ENCODE measurements at regions not wholly inside any gene's neighbourhood (a gene's known extent, or its start where the extent isn't known, plus 50 kb on each side); places are given as distances from the start of the nearest gene placed in this dataset.

DNA sequence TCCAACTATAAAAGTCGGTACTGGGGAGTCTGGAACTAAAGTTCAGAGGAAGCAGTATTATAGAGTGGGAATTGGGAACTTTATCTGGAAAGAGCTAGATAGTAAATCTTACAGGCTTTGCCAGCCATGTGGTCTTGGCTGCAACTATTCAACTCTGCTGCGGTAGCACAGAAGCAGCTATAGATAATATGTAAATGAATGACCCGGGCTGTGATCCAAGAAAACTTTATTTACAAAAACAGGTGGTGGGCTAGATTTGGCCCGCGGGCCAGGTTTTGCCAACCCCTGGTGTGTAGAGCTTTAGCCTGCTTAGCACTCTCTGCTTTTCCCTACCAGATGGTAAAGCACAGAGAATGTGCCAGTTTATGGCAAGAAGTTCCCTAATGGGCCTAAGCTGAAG, 70.8 kb downstream of the TNP1 start:
- TF ChIP-seq, protein P1, sequence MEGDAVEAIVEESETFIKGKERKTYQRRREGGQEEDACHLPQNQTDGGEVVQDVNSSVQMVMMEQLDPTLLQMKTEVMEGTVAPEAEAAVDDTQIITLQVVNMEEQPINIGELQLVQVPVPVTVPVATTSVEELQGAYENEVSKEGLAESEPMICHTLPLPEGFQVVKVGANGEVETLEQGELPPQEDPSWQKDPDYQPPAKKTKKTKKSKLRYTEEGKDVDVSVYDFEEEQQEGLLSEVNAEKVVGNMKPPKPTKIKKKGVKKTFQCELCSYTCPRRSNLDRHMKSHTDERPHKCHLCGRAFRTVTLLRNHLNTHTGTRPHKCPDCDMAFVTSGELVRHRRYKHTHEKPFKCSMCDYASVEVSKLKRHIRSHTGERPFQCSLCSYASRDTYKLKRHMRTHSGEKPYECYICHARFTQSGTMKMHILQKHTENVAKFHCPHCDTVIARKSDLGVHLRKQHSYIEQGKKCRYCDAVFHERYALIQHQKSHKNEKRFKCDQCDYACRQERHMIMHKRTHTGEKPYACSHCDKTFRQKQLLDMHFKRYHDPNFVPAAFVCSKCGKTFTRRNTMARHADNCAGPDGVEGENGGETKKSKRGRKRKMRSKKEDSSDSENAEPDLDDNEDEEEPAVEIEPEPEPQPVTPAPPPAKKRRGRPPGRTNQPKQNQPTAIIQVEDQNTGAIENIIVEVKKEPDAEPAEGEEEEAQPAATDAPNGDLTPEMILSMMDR (IDR thresholded peaks at IDR 0.05 in 2 of 3, conservative IDR thresholded peaks at IDR 0.05 in 1 of 3; ENCODE audit: borderline replicate concordance in 1 of 3, insufficient read depth in 1 of 3, low read depth in 2 of 3, low read length in 2 of 3) = no peak
- TF ChIP-seq, protein P2, sequence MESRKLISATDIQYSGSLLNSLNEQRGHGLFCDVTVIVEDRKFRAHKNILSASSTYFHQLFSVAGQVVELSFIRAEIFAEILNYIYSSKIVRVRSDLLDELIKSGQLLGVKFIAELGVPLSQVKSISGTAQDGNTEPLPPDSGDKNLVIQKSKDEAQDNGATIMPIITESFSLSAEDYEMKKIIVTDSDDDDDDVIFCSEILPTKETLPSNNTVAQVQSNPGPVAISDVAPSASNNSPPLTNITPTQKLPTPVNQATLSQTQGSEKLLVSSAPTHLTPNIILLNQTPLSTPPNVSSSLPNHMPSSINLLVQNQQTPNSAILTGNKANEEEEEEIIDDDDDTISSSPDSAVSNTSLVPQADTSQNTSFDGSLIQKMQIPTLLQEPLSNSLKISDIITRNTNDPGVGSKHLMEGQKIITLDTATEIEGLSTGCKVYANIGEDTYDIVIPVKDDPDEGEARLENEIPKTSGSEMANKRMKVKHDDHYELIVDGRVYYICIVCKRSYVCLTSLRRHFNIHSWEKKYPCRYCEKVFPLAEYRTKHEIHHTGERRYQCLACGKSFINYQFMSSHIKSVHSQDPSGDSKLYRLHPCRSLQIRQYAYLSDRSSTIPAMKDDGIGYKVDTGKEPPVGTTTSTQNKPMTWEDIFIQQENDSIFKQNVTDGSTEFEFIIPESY (IDR thresholded peaks at IDR 0.05; ENCODE audit: extremely low read depth, insufficient replicate concordance, low read length) = no peak
- TF ChIP-seq JUND (IDR thresholded peaks at IDR 0.05) = no peak
- no peak for TF ChIP-seq POLR2AphosphoS5 (IDR thresholded peaks at IDR 0.05; ENCODE audit: low read depth, low read length)
- TF ChIP-seq EZH2 (IDR thresholded peaks at IDR 0.05) = no peak
- TF ChIP-seq, protein P3, sequence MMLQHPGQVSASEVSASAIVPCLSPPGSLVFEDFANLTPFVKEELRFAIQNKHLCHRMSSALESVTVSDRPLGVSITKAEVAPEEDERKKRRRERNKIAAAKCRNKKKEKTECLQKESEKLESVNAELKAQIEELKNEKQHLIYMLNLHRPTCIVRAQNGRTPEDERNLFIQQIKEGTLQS (IDR thresholded peaks at IDR 0.05) = no peak

Data from HCT116 (cell line).